ENCODE measurements at regions not wholly inside any gene's neighbourhood (a gene's known extent, or its start where the extent isn't known, plus 50 kb on each side); places are given as distances from the start of the nearest gene placed in this dataset.
"Not testable (repeated sequence)": the region's sequence is repeated elsewhere in the genome, so short reads cannot be mapped to it uniquely, and the experiment has no call there.

DNA sequence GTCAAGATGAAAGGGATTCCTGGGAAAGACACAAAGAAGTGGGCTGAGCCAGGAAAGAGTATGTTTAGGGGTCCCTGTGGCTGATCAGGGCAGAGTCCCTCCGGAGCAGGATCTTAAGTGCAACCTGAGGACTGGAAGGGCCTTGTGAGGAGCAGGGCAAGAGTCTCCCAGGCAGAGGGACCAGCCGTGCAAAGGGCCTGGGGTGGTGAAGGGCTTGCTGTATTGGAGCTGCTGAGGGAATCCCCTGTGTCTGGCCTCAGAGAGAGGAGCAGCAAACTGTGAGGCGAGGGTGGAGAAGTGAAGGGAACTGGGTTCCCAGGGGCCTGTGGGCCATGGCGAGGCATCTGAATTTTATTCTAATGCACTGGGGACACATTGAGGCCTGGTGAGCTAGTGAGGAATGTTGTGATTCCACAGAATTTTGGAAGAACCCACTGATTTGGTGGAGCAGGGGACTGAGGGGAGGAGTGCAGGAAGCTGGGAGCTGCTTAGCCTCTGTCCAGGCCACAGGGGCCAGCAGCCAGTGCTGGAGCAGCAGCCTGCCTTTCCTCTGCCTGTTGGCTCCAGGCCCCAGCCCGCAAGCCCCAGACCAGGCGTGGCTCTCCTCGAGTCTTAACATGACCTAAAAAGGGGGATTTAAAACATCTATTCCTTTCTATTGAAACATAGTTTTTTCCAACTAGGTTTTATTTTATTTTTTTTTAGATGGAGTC is 138.4 kb upstream of the IGFBP3 start:
- Histone ChIP-seq H3K27me3 (no peaks in the 10 kb centered on the region), H3K36me3 (no peaks in the 10 kb centered on the region), H3K9me3 (no peaks in the 10 kb centered on the region), H3K4me3 (no peak overlapping the region), H3K27ac (no peak overlapping the region), H3K4me1 (no peaks in the 10 kb centered on the region)
- peak; percentile 24 to 62 for DNase-seq
- TF ChIP-seq, protein P1, sequence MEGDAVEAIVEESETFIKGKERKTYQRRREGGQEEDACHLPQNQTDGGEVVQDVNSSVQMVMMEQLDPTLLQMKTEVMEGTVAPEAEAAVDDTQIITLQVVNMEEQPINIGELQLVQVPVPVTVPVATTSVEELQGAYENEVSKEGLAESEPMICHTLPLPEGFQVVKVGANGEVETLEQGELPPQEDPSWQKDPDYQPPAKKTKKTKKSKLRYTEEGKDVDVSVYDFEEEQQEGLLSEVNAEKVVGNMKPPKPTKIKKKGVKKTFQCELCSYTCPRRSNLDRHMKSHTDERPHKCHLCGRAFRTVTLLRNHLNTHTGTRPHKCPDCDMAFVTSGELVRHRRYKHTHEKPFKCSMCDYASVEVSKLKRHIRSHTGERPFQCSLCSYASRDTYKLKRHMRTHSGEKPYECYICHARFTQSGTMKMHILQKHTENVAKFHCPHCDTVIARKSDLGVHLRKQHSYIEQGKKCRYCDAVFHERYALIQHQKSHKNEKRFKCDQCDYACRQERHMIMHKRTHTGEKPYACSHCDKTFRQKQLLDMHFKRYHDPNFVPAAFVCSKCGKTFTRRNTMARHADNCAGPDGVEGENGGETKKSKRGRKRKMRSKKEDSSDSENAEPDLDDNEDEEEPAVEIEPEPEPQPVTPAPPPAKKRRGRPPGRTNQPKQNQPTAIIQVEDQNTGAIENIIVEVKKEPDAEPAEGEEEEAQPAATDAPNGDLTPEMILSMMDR (IDR thresholded peaks at IDR 0.05) = no peak
- no peak for TF ChIP-seq POLR2A (IDR thresholded peaks at IDR 0.05)
- intact Hi-C loops (cut with DNase I; ENCODE audit: low total_unique reads) = no loop called here

DNA sequence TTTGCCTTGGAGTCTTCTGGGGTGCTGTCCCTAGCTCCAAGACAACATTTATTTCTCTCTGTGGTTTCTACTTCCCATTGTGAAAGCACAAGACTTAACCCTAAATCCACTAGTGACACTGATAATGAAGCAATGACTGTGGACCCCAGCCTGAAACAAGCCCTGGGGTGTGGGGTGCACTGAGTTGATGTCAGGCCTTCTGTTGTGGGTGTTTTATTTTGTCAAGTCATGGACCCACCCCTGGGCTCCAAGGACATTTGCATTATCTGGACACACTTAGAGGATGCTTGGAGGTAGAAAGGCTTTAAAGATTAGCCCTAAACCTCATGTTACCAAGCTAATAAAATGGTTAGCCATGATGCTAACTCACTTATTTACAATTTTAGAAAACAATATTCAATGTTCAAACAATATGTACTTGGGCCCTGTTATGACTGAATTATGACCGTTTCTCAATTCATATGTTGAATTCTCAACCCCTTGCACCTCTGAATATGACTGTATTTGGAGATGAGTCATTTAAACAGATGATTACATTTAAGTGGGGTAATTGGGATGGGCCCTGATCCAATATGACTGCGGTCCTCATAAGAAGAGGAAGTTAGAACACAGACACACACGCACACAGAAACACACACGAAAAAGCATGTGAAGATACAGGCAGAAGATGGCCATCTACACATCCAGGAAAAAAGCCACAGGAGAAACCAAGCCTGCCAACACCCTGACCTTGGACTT is 137.2 kb upstream of the IGFBP3 start:
- Histone ChIP-seq H3K27ac (no peak overlapping the region), H3K27me3 (no peaks in the 10 kb centered on the region), H3K36me3 (no peaks in the 10 kb centered on the region), H3K4me1 (no peaks in the 10 kb centered on the region), H3K4me3 (no peak overlapping the region), H3K9me3 (no peaks in the 10 kb centered on the region)
- DNase-seq = no peak
- TF ChIP-seq, protein P1 (IDR thresholded peaks at IDR 0.05) = no peak
- no peak for TF ChIP-seq POLR2A (IDR thresholded peaks at IDR 0.05)
- intact Hi-C loops (cut with DNase I; ENCODE audit: low total_unique reads) = no loop called here

DNA sequence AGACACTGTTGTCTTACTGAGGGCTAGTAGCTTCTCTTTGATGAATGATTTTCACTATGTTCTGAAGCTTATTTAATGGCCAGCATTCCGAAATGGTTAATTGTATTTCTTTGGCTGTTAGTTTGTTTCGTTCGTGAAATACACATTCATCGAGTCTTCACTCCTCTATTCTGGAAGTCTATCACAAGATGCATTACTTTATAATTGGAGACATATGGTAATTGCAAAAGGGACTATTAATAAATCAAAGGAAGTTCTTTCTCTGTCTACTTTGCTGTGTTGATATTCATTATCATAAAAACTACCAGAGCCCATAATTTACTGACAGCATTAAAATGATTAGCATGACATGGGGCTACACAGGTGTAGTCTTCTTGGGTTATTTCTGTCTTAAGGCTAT is 133.8 kb upstream of the IGFBP3 start:
- H3K27ac ChIP-seq = peak overlapping the region in 1 of 2 donors; percentile 10
- no peak for DNase-seq
- intact Hi-C loops (cut with DNase I; ENCODE audit: low total_unique reads) = no loop called here
- H3K36me3 ChIP-seq = no peaks in the 10 kb centered on the region
- no peaks in the 10 kb centered on the region for H3K9me3 ChIP-seq
- no peaks in the 10 kb centered on the region for H3K27me3 ChIP-seq
- H3K4me1 ChIP-seq = no peaks in the 10 kb centered on the region
- no peak for TF ChIP-seq POLR2A (IDR thresholded peaks at IDR 0.05)
- TF ChIP-seq, protein P1 (IDR thresholded peaks at IDR 0.05) = no peak
- no peak overlapping the region for H3K4me3 ChIP-seq

DNA sequence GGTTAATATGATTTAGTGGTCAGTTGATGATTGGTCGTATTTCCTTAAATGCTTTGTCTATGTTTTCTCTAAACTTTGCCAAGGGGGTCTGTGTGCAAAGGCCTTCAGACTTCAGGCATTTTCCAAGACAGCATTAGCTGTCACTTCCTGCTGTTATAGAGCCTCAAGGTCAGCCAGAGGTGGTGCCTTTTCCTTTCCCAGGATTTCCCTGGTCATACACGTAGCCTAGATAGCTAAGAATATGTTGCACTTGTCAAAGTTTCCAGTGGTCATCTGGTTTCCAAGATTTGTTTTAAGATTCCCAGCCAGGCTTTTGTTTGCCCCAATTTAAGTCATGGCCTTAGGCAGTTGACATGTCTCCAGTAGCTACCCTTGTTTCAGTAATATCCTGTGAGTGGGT is 133.2 kb upstream of the IGFBP3 start:
- no peak for TF ChIP-seq POLR2A (IDR thresholded peaks at IDR 0.05)
- TF ChIP-seq, protein P1 (IDR thresholded peaks at IDR 0.05) = no peak
- no peaks in the 10 kb centered on the region for H3K4me1 ChIP-seq
- no peak overlapping the region for H3K4me3 ChIP-seq
- H3K27me3 ChIP-seq = no peaks in the 10 kb centered on the region
- no peak for DNase-seq
- no peaks in the 10 kb centered on the region for H3K36me3 ChIP-seq
- no peak overlapping the region for H3K27ac ChIP-seq
- H3K9me3 ChIP-seq = no peaks in the 10 kb centered on the region
- intact Hi-C loops (cut with DNase I; ENCODE audit: low total_unique reads) = no loop called here

- intact Hi-C loops (cut with DNase I; ENCODE audit: low total_unique reads) = no loop called here
- no peaks in the 10 kb centered on the region for H3K36me3 ChIP-seq
- TF ChIP-seq, protein P1 (IDR thresholded peaks at IDR 0.05) = no peak
- TF ChIP-seq POLR2A (IDR thresholded peaks at IDR 0.05) = no peak
- no peak overlapping the region for H3K4me3 ChIP-seq
- H3K27ac ChIP-seq = no peak overlapping the region
- no peaks in the 10 kb centered on the region for H3K9me3 ChIP-seq
- H3K4me1 ChIP-seq = no peaks in the 10 kb centered on the region
- no peaks in the 10 kb centered on the region for H3K27me3 ChIP-seq
- no peak for DNase-seq
Observed at GRCh38 chr7:46047581-46047980, 126.5 kb upstream of the IGFBP3 start.

- H3K27ac ChIP-seq; H3K27me3 ChIP-seq; H3K9me3 ChIP-seq; DNase-seq; intact Hi-C loops (cut with DNase I; ENCODE audit: low total_unique reads); H3K36me3 ChIP-seq; H3K4me3 ChIP-seq; H3K4me1 ChIP-seq: not testable (repeated sequence)
Observed at GRCh38 chr7:46043338-46043737, 122.3 kb upstream of the IGFBP3 start.

DNA sequence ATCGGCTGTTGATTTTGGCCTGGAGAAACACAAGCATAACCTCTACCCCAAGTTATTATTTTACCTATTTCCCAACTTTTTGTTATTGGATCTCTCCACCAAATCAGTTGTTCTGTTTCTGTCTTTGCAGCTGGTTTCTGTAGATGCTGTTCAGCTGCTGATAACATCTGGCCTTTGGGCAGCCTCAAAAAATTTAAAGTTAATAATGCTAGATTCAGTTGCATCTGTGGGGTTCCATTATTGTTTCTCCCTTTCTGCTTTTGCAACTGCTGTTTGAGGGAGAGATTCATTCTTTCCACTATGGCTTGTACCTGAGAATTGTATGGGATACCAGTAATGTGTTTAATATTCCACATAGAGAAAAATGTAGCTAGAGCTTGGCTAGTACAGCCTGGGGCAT is 118.7 kb upstream of the IGFBP3 start:
- H3K4me1 ChIP-seq; H3K27me3 ChIP-seq; intact Hi-C loops (cut with DNase I; ENCODE audit: low total_unique reads): not testable (repeated sequence)

More for the DNA sequence above, 118.7 kb upstream of the IGFBP3 start:
- H3K36me3 ChIP-seq, H3K27ac ChIP-seq, H3K4me3 ChIP-seq, DNase-seq, H3K9me3 ChIP-seq: not testable (repeated sequence)
